Naive B cell (primary cell): ENCODE measurements at regions not wholly inside any gene's neighbourhood (a gene's known extent, or its start where the extent isn't known, plus 50 kb on each side); places are given as distances from the start of the nearest gene placed in this dataset.

Source experiments
- ATAC-seq, 2 donors: fragments of 150-1000 bp; cut with Tn5 transposase; 2 replicates each; pipeline ENCODE4 v1.10.0; 2021; ENCODE audit warnings: low read depth in 2 of 2, mild to moderate bottlenecking in 2 of 2, moderate library complexity in 2 of 2
- DNase-seq: peaks from one replicate; pipeline ENCODE4 v3.0.0; 2022
- H3K27ac Mint-ChIP-seq, 6 donors: one replicate each; pipeline ENCODE4 v1.8.0; 2020 to 2022; ENCODE audit warnings: mild to moderate bottlenecking in 6 of 6, mixed read lengths in 6 of 6, moderate library complexity in 5 of 6, inconsistent platforms in 2 of 6
- H3K27me3 Mint-ChIP-seq, 3 donors: one replicate each; pipeline ENCODE4 v1.8.0; 2021 to 2022; ENCODE audit warnings: mixed read lengths in 3 of 3, mild to moderate bottlenecking in 1 of 3
- H3K36me3 Mint-ChIP-seq, 2 donors: one replicate each; pipeline ENCODE4 v1.8.0; 2020 to 2022; ENCODE audit warnings: mixed read lengths in 2 of 2, inconsistent platforms in 1 of 2, mild to moderate bottlenecking in 1 of 2
- H3K4me1 Mint-ChIP-seq, 3 donors: one replicate each; pipeline ENCODE4 v1.8.0; 2020 to 2022; ENCODE audit warnings: mixed read lengths in 3 of 3, inconsistent platforms in 1 of 3, mild to moderate bottlenecking in 1 of 3, moderate library complexity in 1 of 3
- H3K4me3 Mint-ChIP-seq, 8 donors: one replicate each; pipeline ENCODE4 v1.8.0; 2020 to 2022; ENCODE audit warnings: mild to moderate bottlenecking in 8 of 8, mixed read lengths in 8 of 8, moderate library complexity in 8 of 8, inconsistent platforms in 2 of 8
- H3K9me3 Mint-ChIP-seq, 7 donors: one replicate each; pipeline ENCODE4 v1.8.0; 2020 to 2022; ENCODE audit warnings: mixed read lengths in 7 of 7, mild to moderate bottlenecking in 5 of 7, inconsistent platforms in 2 of 7, moderate library complexity in 1 of 7

GRCh38 chr2:47686018-47686417 is 96.9 kb upstream of the MSH6 start:
- Mint-ChIP-seq H3K27me3 (no peaks in the 10 kb centered on the region), H3K4me3 (no peak overlapping the region), H3K4me1 (peaks cover 12 to 21% (median 12%) of the 10 kb centered on the region in 3 donors), H3K36me3 (no peaks in the 10 kb centered on the region), H3K27ac (no peak overlapping the region), H3K9me3 (peaks cover 0 to 8% (median 5%) of the 10 kb centered on the region in 7 donors)
- ATAC-seq: no peak
- DNase-seq: no peak

GRCh38 chr2:47682216-47682749 is 100.7 kb upstream of the MSH6 start:
- Mint-ChIP-seq H3K9me3 (peaks cover 0 to 6% (median 2%) of the 10 kb centered on the region in 7 donors), H3K27me3 (no peaks in the 10 kb centered on the region), H3K4me1 (peaks cover 0 to 4% (median 0%) of the 10 kb centered on the region in 3 donors), H3K27ac (peak overlapping the region in 1 of 6 donors; percentile 49), H3K36me3 (no peaks in the 10 kb centered on the region), H3K4me3 (peak overlapping the region in 1 of 8 donors; percentile 10)
- DNase-seq (no peak), ATAC-seq (no peak)

- ATAC-seq (no peak), DNase-seq (no peak)
- Mint-ChIP-seq H3K4me3 (no peak overlapping the region), H3K36me3 (no peaks in the 10 kb centered on the region), H3K9me3 (peaks cover 0 to 8% (median 0%) of the 10 kb centered on the region in 7 donors), H3K27me3 (no peaks in the 10 kb centered on the region), H3K27ac (peak overlapping the region in 2 of 6 donors; percentile 42 to 44), H3K4me1 (no peaks in the 10 kb centered on the region)
These were observed 105.6 kb upstream of the KCNK12 start for GRCh38 chr2:47676261-47676926.

- Mint-ChIP-seq H3K27ac (peak overlapping the region in 2 of 6 donors; percentile 17 to 82), H3K4me3 (no peak overlapping the region), H3K4me1 (no peaks in the 10 kb centered on the region), H3K36me3 (no peaks in the 10 kb centered on the region), H3K9me3 (peaks cover 0 to 8% (median 0%) of the 10 kb centered on the region in 7 donors), H3K27me3 (no peaks in the 10 kb centered on the region)
- ATAC-seq: no peak
- no peak for DNase-seq
These were observed 104.5 kb upstream of the KCNK12 start for GRCh38 chr2:47675196-47675825.

- Mint-ChIP-seq H3K36me3 (no peaks in the 10 kb centered on the region), H3K4me3 (no peak overlapping the region), H3K27me3 (no peaks in the 10 kb centered on the region), H3K4me1 (peaks cover 0 to 7% (median 6%) of the 10 kb centered on the region in 3 donors), H3K27ac (peak overlapping the region in 1 of 6 donors; percentile 49), H3K9me3 (no peaks in the 10 kb centered on the region)
- no peak for ATAC-seq
- DNase-seq: no peak
These were observed 95.5 kb upstream of the KCNK12 start for GRCh38 chr2:47666332-47666731.

- ATAC-seq (no peak), DNase-seq (no peak)
- Mint-ChIP-seq H3K36me3 (no peaks in the 10 kb centered on the region), H3K27ac (no peak overlapping the region), H3K9me3 (no peaks in the 10 kb centered on the region), H3K27me3 (no peaks in the 10 kb centered on the region), H3K4me3 (peak overlapping the region in 1 of 8 donors; percentile 2), H3K4me1 (peaks cover 4 to 11% (median 9%) of the 10 kb centered on the region in 3 donors)
These were observed 94.0 kb upstream of the KCNK12 start for GRCh38 chr2:47664817-47665216.

- H3K4me3 Mint-ChIP-seq: no peak overlapping the region
- peak overlapping the region in 1 of 6 donors; percentile 24 for H3K27ac Mint-ChIP-seq
These were observed 91.8 kb upstream of the KCNK12 start for GRCh38 chr2:47662552-47662951.

GRCh38 chr2:47661310-47661709 is 90.5 kb upstream of the KCNK12 start:
- no peaks in the 10 kb centered on the region for H3K36me3 Mint-ChIP-seq
- ATAC-seq (no peak), DNase-seq (no peak)
- H3K27me3 Mint-ChIP-seq: no peaks in the 10 kb centered on the region
- peak overlapping the region in 1 of 6 donors; percentile 24 for H3K27ac Mint-ChIP-seq
- no peaks in the 10 kb centered on the region for H3K9me3 Mint-ChIP-seq
- peaks cover 8 to 32% (median 23%) of the 10 kb centered on the region in 3 donors for H3K4me1 Mint-ChIP-seq
- H3K4me3 Mint-ChIP-seq: no peak overlapping the region

More at GRCh38 chr2:47662552-47662951, 91.8 kb upstream of the KCNK12 start:
- no peak for DNase-seq
- Mint-ChIP-seq H3K27me3 (no peaks in the 10 kb centered on the region), H3K4me1 (peaks cover 8 to 24% (median 23%) of the 10 kb centered on the region in 3 donors), H3K9me3 (no peaks in the 10 kb centered on the region), H3K36me3 (no peaks in the 10 kb centered on the region)
- no peak for ATAC-seq

- Mint-ChIP-seq H3K36me3 (no peaks in the 10 kb centered on the region), H3K4me1 (peaks cover 19 to 43% (median 29%) of the 10 kb centered on the region in 3 donors), H3K4me3 (no peak overlapping the region), H3K27me3 (no peaks in the 10 kb centered on the region), H3K9me3 (no peaks in the 10 kb centered on the region), H3K27ac (peak overlapping the region in 1 of 6 donors; percentile 86)
- ATAC-seq: no peak
- no peak for DNase-seq
These were observed 89.4 kb upstream of the KCNK12 start for GRCh38 chr2:47660168-47660567.

GRCh38 chr2:47658646-47659320 is 88.0 kb upstream of the KCNK12 start:
- no peak for ATAC-seq
- H3K4me3 Mint-ChIP-seq: no peak overlapping the region
- no peaks in the 10 kb centered on the region for H3K9me3 Mint-ChIP-seq
- no peaks in the 10 kb centered on the region for H3K36me3 Mint-ChIP-seq
- no peaks in the 10 kb centered on the region for H3K27me3 Mint-ChIP-seq
- DNase-seq: no peak
- peaks cover 33 to 57% (median 43%) of the 10 kb centered on the region in 3 donors for H3K4me1 Mint-ChIP-seq
- H3K27ac Mint-ChIP-seq: peak overlapping the region in 2 of 6 donors; percentile 10 to 71

- ATAC-seq: no peak
- Mint-ChIP-seq H3K27ac (no peak overlapping the region), H3K4me1 (peaks cover 34 to 61% (median 44%) of the 10 kb centered on the region in 3 donors)
These were observed 87.2 kb upstream of the KCNK12 start for GRCh38 chr2:47657886-47658489.

GRCh38 chr2:47656715-47657600 is 86.2 kb upstream of the KCNK12 start:
- peak overlapping the region in 3 of 6 donors; percentile 49 to 88 (median 64) for H3K27ac Mint-ChIP-seq
- H3K4me1 Mint-ChIP-seq: peaks cover 34 to 65% (median 36%) of the 10 kb centered on the region in 3 donors

More at GRCh38 chr2:47657886-47658489, 87.2 kb upstream of the KCNK12 start:
- no peaks in the 10 kb centered on the region for H3K36me3 Mint-ChIP-seq
- H3K27me3 Mint-ChIP-seq: no peaks in the 10 kb centered on the region
- H3K4me3 Mint-ChIP-seq: peak overlapping the region in 1 of 8 donors; percentile 25
- H3K9me3 Mint-ChIP-seq: no peaks in the 10 kb centered on the region
- DNase-seq: no peak

More at GRCh38 chr2:47656715-47657600, 86.2 kb upstream of the KCNK12 start:
- Mint-ChIP-seq H3K4me3 (peak overlapping the region in 3 of 8 donors; percentile 9 to 73 (median 20)), H3K36me3 (no peaks in the 10 kb centered on the region), H3K27me3 (no peaks in the 10 kb centered on the region), H3K9me3 (no peaks in the 10 kb centered on the region)
- DNase-seq (no peak), ATAC-seq (no peak)
